Fibroblast of lung (primary cell): ENCODE measurements at regions not wholly inside any gene's neighbourhood (a gene's known extent, or its start where the extent isn't known, plus 50 kb on each side); places are given as distances from the start of the nearest gene placed in this dataset.
A peak's percentile ranks its signal among the peaks of the same experiment; 100 is the strongest.

Experiments
- DNase-seq, 2 donors: peaks; one replicate each; pipeline versions ENCODE4 v3.0.0 to v3.0.0-alpha.2; 2010; ENCODE audit warnings: low read depth in 2 of 2
- H2AFZ ChIP-seq: 2 replicates; pipeline ENCODE4 v1.5.1; 2012; ENCODE audit warnings: low read length, control low read depth, inconsistent platforms
- H3K27ac ChIP-seq: 2 replicates; pipeline ENCODE4 v1.5.1; 2011; ENCODE audit warnings: low read length, control low read depth; ENCODE audit not compliant: insufficient read depth
- H3K27me3 ChIP-seq: 2 replicates; pipeline ENCODE4 v1.5.1; 2011; ENCODE audit warnings: mild to moderate bottlenecking, low read length; ENCODE audit not compliant: control insufficient read depth, insufficient read depth
- H3K36me3 ChIP-seq: 2 replicates; pipeline ENCODE4 v1.5.1; 2011; ENCODE audit warnings: low read length; ENCODE audit not compliant: control insufficient read depth, insufficient read depth
- H3K4me1 ChIP-seq: 2 replicates; pipeline ENCODE4 v1.5.1; 2011; ENCODE audit warnings: low read length; ENCODE audit not compliant: control insufficient read depth, insufficient read depth; ENCODE audit errors: extremely low read depth
- H3K4me2 ChIP-seq: 2 replicates; pipeline ENCODE4 v1.5.1; 2011; ENCODE audit warnings: low read length, control low read depth; ENCODE audit not compliant: insufficient read depth; ENCODE audit errors: extremely low read depth
- H3K4me3 ChIP-seq, 4 experiments: fragments of 200-600 bp in 1 of 4; sonication (generic) in 1 of 4; replicated peaks in 1 of 4; 2 replicates each; pipeline ENCODE4 v1.5.1; 2011 to 2016; ENCODE audit warnings: low read length in 4 of 4, low read depth in 3 of 4, mild to moderate bottlenecking in 3 of 4, control low read depth in 2 of 4, inconsistent platforms in 1 of 4, mixed read lengths in 1 of 4; ENCODE audit not compliant: insufficient read depth in 1 of 4; ENCODE audit errors: control extremely low read depth in 1 of 4
- H3K79me2 ChIP-seq: 2 replicates; pipeline ENCODE4 v1.5.1; 2012; ENCODE audit warnings: mild to moderate bottlenecking, low read length, inconsistent platforms; ENCODE audit not compliant: control insufficient read depth, insufficient read depth
- H3K9ac ChIP-seq: 2 replicates; pipeline ENCODE4 v1.5.1; 2011; ENCODE audit warnings: mild to moderate bottlenecking, low read length, control low read depth; ENCODE audit not compliant: insufficient read depth
- H3K9me3 ChIP-seq: 2 replicates; pipeline ENCODE4 v1.5.1; 2012; ENCODE audit warnings: low read depth, low read length; ENCODE audit not compliant: control insufficient read depth, insufficient read depth
- H4K20me1 ChIP-seq: 2 replicates; pipeline ENCODE4 v1.5.1; 2011; ENCODE audit warnings: low read length; ENCODE audit not compliant: control insufficient read depth, insufficient read depth; ENCODE audit errors: extremely low read depth
- EZH2 ChIP-seq: IDR thresholded peaks from 2 replicates; pipeline ENCODE4 v1.5.1; 2012; ENCODE audit warnings: low read length, control low read depth, mild to moderate bottlenecking; ENCODE audit errors: missing control alignments
- TF ChIP-seq, protein P1 (sequence below), 2 donors: IDR thresholded peaks in 1 of 2; conservative IDR thresholded peaks in 1 of 2; 1 replicate in 1 of 2; 2 replicates in 1 of 2; pipeline ENCODE4 v1.5.1; 2011 to 2012; ENCODE audit warnings: low read length in 2 of 2, control low read depth in 1 of 2, inconsistent platforms in 1 of 2, low read depth in 1 of 2, mild to moderate bottlenecking in 1 of 2

DNA sequence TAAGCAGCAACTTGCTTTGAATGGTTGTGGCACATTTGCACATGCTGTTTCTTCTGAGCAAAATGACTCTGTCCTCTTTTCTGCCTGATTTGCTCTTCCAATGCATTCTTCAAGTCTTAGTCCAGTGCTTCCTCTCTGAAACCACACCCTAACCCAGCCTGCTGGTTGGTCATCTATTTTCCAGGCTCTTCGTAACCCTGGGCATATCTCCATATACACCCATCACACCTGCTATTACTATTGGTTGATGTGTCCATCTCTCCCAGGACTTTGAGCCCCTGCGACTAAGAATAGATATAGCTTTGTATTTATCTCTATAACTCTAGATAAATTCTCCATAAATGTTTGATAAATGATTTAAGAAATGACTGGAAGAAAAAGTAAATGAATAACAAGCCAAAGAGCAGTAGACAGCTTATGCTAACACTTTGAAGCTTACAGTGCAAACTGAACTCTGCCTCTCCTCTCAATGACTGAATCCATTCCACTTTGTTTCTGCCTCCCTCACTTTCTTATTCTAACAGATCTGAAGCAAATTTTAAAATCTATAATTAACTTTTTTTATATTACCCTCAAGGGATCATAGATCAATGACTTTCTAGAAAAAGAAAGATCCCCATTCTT, 59.7 kb upstream of the NT5E start:
- Histone ChIP-seq H3K79me2 (no peaks in the 10 kb centered on the region), H3K4me3 (no peak overlapping the region), H3K27me3 (no peaks in the 10 kb centered on the region), H3K36me3 (no peaks in the 10 kb centered on the region), H3K4me1 (peaks cover 2% of the 10 kb centered on the region), H3K9ac (no peak overlapping the region), H2AFZ (no peak overlapping the region), H3K27ac (no peak overlapping the region), H3K9me3 (no peaks in the 10 kb centered on the region), H3K4me2 (no peak overlapping the region), H4K20me1 (no peaks in the 10 kb centered on the region)
- TF ChIP-seq, protein P1, sequence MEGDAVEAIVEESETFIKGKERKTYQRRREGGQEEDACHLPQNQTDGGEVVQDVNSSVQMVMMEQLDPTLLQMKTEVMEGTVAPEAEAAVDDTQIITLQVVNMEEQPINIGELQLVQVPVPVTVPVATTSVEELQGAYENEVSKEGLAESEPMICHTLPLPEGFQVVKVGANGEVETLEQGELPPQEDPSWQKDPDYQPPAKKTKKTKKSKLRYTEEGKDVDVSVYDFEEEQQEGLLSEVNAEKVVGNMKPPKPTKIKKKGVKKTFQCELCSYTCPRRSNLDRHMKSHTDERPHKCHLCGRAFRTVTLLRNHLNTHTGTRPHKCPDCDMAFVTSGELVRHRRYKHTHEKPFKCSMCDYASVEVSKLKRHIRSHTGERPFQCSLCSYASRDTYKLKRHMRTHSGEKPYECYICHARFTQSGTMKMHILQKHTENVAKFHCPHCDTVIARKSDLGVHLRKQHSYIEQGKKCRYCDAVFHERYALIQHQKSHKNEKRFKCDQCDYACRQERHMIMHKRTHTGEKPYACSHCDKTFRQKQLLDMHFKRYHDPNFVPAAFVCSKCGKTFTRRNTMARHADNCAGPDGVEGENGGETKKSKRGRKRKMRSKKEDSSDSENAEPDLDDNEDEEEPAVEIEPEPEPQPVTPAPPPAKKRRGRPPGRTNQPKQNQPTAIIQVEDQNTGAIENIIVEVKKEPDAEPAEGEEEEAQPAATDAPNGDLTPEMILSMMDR (conservative IDR thresholded peaks at IDR 0.05 in 1 of 2, IDR thresholded peaks at IDR 0.05 in 1 of 2; ENCODE audit: low read depth in 1 of 2, low read length in 2 of 2) = no peak
- peak in 1 of 2 donors; percentile 34 for DNase-seq

DNA sequence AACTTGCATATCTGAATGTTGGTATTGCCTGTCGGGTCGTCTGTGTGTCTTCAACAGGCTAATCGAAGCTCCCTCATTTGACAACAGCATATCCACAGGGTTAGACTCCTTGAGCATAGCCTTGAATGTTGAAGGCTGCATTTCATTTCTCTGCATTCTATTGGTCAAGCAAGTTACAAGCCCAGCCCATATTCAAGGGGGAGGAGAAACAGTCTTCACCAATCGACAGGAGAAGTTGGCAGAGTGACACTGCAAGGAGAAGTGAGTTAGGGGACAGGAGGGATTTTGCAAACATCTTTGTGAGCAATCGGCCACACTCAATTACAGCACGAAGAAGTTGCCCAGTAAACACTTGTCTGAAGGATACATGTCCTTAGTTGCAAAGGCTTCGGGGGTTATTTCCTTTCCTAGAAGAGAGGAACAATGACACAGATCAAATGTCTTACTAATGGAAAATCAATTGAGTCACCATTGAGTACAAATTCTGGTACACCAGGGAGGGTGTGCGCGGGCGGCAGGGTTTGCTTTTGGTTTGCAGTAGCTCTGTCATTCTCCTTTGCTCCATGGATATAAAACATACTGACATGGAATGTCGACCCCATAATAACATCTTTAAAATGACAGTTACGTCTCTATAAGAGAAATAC, 60.6 kb upstream of the NT5E start:
- no peaks in the 10 kb centered on the region for H3K9me3 ChIP-seq
- H3K4me2 ChIP-seq = no peak overlapping the region
- H2AFZ ChIP-seq = no peak overlapping the region
- H4K20me1 ChIP-seq = no peaks in the 10 kb centered on the region
- H3K36me3 ChIP-seq = no peaks in the 10 kb centered on the region
- no peak for DNase-seq
- H3K27ac ChIP-seq = no peak overlapping the region
- no peaks in the 10 kb centered on the region for H3K79me2 ChIP-seq
- H3K27me3 ChIP-seq = no peaks in the 10 kb centered on the region
- H3K4me1 ChIP-seq = peaks cover 2% of the 10 kb centered on the region
- TF ChIP-seq EZH2 = no peak
- TF ChIP-seq, protein P1 (conservative IDR thresholded peaks at IDR 0.05 in 1 of 2, IDR thresholded peaks at IDR 0.05 in 1 of 2; ENCODE audit: low read depth in 1 of 2, low read length in 2 of 2) = no peak
- no peak overlapping the region for H3K9ac ChIP-seq
- no peak overlapping the region for H3K4me3 ChIP-seq

- no peak overlapping the region for H2AFZ ChIP-seq
- TF ChIP-seq EZH2 = no peak
- TF ChIP-seq, protein P1 (conservative IDR thresholded peaks at IDR 0.05 in 1 of 2, IDR thresholded peaks at IDR 0.05 in 1 of 2; ENCODE audit: low read depth in 1 of 2, low read length in 2 of 2) = no peak
- DNase-seq = no peak
- H3K27ac ChIP-seq = no peak overlapping the region
- H3K9me3 ChIP-seq = no peaks in the 10 kb centered on the region
- H3K9ac ChIP-seq = no peak overlapping the region
- no peaks in the 10 kb centered on the region for H3K36me3 ChIP-seq
- H3K4me1 ChIP-seq = peaks cover 2% of the 10 kb centered on the region
- H3K79me2 ChIP-seq = no peaks in the 10 kb centered on the region
- no peaks in the 10 kb centered on the region for H4K20me1 ChIP-seq
- no peak overlapping the region for H3K4me2 ChIP-seq
- H3K4me3 ChIP-seq = no peak overlapping the region
- H3K27me3 ChIP-seq = no peaks in the 10 kb centered on the region
Measured at GRCh38 chr6:85388531-85388930, 61.4 kb upstream of the NT5E start.
